ENCODE measurements at regions not wholly inside any gene's neighbourhood (a gene's known extent, or its start where the extent isn't known, plus 50 kb on each side); places are given as distances from the start of the nearest gene placed in this dataset.

GRCh38 chr2:187091664-187092063 lies 242.7 kb upstream of the ZSWIM2 start:
- H3K4me1 ChIP-seq (ENCODE audit: insufficient read depth, poor library complexity, severe bottlenecking), result no peaks in the 10 kb centered on the region
- DNase-seq (ENCODE audit: low spot score), result no peak
- no peaks in the 10 kb centered on the region for H3K27me3 ChIP-seq (ENCODE audit: insufficient read depth, poor library complexity, severe bottlenecking)
- ATAC-seq (ENCODE audit: low read depth), result no peak
- TF ChIP-seq, protein P1, sequence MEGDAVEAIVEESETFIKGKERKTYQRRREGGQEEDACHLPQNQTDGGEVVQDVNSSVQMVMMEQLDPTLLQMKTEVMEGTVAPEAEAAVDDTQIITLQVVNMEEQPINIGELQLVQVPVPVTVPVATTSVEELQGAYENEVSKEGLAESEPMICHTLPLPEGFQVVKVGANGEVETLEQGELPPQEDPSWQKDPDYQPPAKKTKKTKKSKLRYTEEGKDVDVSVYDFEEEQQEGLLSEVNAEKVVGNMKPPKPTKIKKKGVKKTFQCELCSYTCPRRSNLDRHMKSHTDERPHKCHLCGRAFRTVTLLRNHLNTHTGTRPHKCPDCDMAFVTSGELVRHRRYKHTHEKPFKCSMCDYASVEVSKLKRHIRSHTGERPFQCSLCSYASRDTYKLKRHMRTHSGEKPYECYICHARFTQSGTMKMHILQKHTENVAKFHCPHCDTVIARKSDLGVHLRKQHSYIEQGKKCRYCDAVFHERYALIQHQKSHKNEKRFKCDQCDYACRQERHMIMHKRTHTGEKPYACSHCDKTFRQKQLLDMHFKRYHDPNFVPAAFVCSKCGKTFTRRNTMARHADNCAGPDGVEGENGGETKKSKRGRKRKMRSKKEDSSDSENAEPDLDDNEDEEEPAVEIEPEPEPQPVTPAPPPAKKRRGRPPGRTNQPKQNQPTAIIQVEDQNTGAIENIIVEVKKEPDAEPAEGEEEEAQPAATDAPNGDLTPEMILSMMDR (IDR thresholded peaks at IDR 0.05; ENCODE audit: poor library complexity, severe bottlenecking), result no peak
- H3K9me3 ChIP-seq (ENCODE audit: severe bottlenecking), result no peaks in the 10 kb centered on the region
- H3K36me3 ChIP-seq (ENCODE audit: low read depth), result no peaks in the 10 kb centered on the region
- no peak overlapping the region for H3K27ac ChIP-seq (ENCODE audit: poor library complexity, severe bottlenecking)
- no peak overlapping the region for H3K4me3 ChIP-seq (ENCODE audit: severe bottlenecking)

DNA sequence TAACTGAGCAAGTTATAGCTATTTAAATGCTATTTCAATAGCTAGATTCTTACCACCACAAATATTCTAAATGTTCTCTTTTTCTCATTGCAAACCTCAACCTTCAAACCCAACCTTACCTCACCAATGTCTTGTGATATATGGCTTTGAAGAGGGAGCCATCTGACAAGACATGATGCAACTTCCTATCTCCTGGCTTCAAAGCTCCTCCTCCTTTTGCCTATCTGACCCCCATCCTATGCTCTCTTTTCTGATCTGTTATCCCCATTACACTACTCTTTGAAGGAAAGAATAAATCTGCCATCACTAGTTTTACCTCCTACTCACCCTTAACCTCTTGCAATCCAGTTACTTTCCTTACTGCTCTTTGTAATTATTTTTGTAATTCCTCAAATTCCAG lies 235.6 kb upstream of the ZSWIM2 start:
- Histone ChIP-seq H3K27me3 (ENCODE audit: insufficient read depth, poor library complexity, severe bottlenecking) (no peaks in the 10 kb centered on the region), H3K4me3 (ENCODE audit: severe bottlenecking) (no peak overlapping the region), H3K9me3 (ENCODE audit: severe bottlenecking) (no peaks in the 10 kb centered on the region), H3K36me3 (ENCODE audit: low read depth) (no peaks in the 10 kb centered on the region), H3K27ac (ENCODE audit: poor library complexity, severe bottlenecking) (no peak overlapping the region), H3K4me1 (ENCODE audit: insufficient read depth, poor library complexity, severe bottlenecking) (no peaks in the 10 kb centered on the region)
- DNase-seq (ENCODE audit: low spot score) (no peak), ATAC-seq (ENCODE audit: low read depth) (no peak)
- TF ChIP-seq, protein P1 (IDR thresholded peaks at IDR 0.05; ENCODE audit: poor library complexity, severe bottlenecking), result no peak

GRCh38 chr2:187081461-187081860 lies 232.5 kb upstream of the ZSWIM2 start:
- DNase-seq (ENCODE audit: low spot score), result no peak
- TF ChIP-seq, protein P1 (IDR thresholded peaks at IDR 0.05; ENCODE audit: poor library complexity, severe bottlenecking), result no peak

DNA sequence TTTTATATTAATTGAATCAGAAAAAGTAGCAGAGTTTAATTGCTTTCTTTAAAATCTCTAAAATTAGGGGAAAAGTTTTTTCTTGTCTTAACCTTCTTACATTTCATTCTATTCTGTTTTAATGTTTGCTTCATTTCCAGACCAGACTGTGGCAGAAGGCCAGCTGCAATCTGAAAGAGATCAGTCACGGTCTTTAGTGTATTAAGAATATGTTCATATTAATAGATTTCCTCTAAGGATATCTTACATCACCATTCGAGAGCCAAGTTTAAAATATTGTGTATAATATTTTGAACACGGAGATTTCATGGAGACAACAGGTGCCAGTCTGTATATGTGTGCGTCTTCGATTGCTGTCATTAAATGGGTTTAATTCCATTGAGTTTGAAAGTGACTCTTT lies 230.9 kb upstream of the ZSWIM2 start:
- Histone ChIP-seq H3K4me3 (ENCODE audit: severe bottlenecking) (no peak overlapping the region), H3K27ac (ENCODE audit: poor library complexity, severe bottlenecking) (no peak overlapping the region), H3K4me1 (ENCODE audit: insufficient read depth, poor library complexity, severe bottlenecking) (no peaks in the 10 kb centered on the region), H3K36me3 (ENCODE audit: low read depth) (no peaks in the 10 kb centered on the region), H3K27me3 (ENCODE audit: insufficient read depth, poor library complexity, severe bottlenecking) (no peaks in the 10 kb centered on the region), H3K9me3 (ENCODE audit: severe bottlenecking) (no peaks in the 10 kb centered on the region)
- TF ChIP-seq, protein P1 (IDR thresholded peaks at IDR 0.05; ENCODE audit: poor library complexity, severe bottlenecking), result no peak
- no peak for ATAC-seq (ENCODE audit: low read depth)
- no peak for DNase-seq (ENCODE audit: low spot score)

More at GRCh38 chr2:187081461-187081860, 232.5 kb upstream of the ZSWIM2 start:
- H3K4me3 ChIP-seq (ENCODE audit: severe bottlenecking), result no peak overlapping the region
- H3K27ac ChIP-seq (ENCODE audit: poor library complexity, severe bottlenecking), result no peak overlapping the region
- H3K9me3 ChIP-seq (ENCODE audit: severe bottlenecking), result no peaks in the 10 kb centered on the region
- no peaks in the 10 kb centered on the region for H3K27me3 ChIP-seq (ENCODE audit: insufficient read depth, poor library complexity, severe bottlenecking)
- no peaks in the 10 kb centered on the region for H3K36me3 ChIP-seq (ENCODE audit: low read depth)
- H3K4me1 ChIP-seq (ENCODE audit: insufficient read depth, poor library complexity, severe bottlenecking), result no peaks in the 10 kb centered on the region
- ATAC-seq (ENCODE audit: low read depth), result no peak

- TF ChIP-seq, protein P1 (IDR thresholded peaks at IDR 0.05; ENCODE audit: poor library complexity, severe bottlenecking), result no peak
- no peaks in the 10 kb centered on the region for H3K4me1 ChIP-seq (ENCODE audit: insufficient read depth, poor library complexity, severe bottlenecking)
- H3K4me3 ChIP-seq (ENCODE audit: severe bottlenecking), result no peak overlapping the region
- H3K9me3 ChIP-seq (ENCODE audit: severe bottlenecking), result no peaks in the 10 kb centered on the region
- DNase-seq (ENCODE audit: low spot score) (no peak), ATAC-seq (ENCODE audit: low read depth) (no peak; the same call in 2 of the 3 replicates)
- no peaks in the 10 kb centered on the region for H3K27me3 ChIP-seq (ENCODE audit: insufficient read depth, poor library complexity, severe bottlenecking)
- no peaks in the 10 kb centered on the region for H3K36me3 ChIP-seq (ENCODE audit: low read depth)
- H3K27ac ChIP-seq (ENCODE audit: poor library complexity, severe bottlenecking), result no peak overlapping the region
Measured at GRCh38 chr2:187078297-187078696, 229.3 kb upstream of the ZSWIM2 start.
